ENCODE measurements at regions not wholly inside any gene's neighbourhood (a gene's known extent, or its start where the extent isn't known, plus 50 kb on each side); places are given as distances from the start of the nearest gene placed in this dataset.

DNA sequence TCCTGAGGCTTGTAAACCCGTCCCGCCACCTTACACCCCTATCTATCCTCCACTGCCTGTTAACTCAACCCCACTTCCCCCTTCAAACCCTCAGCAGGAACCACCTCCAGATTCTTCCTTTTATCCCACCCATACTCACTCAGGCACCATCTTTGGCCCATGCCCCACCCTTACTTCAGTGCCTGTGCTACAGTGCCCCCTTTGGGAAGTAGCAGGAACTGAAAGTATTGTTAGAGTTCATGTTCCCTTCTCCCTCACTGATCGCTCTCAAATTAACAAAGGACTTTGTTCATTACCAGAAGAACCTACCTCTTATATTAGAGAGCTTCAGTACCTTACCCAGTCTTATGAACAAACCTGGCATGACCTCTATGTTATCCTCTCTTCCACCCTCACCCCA is 92.2 kb upstream of the MOCS2 start:
- no peaks in the 10 kb centered on the region for H3K36me3 ChIP-seq
- no peaks in the 10 kb centered on the region for H3K9me3 ChIP-seq
- H3K4me3 ChIP-seq (replicated peaks in 1 of 3) = no peak overlapping the region
- no peak for DNase-seq
- no peak overlapping the region for H3K27ac ChIP-seq
- no peak for TF ChIP-seq POLR2A (IDR thresholded peaks at IDR 0.05)
- TF ChIP-seq, protein P1, sequence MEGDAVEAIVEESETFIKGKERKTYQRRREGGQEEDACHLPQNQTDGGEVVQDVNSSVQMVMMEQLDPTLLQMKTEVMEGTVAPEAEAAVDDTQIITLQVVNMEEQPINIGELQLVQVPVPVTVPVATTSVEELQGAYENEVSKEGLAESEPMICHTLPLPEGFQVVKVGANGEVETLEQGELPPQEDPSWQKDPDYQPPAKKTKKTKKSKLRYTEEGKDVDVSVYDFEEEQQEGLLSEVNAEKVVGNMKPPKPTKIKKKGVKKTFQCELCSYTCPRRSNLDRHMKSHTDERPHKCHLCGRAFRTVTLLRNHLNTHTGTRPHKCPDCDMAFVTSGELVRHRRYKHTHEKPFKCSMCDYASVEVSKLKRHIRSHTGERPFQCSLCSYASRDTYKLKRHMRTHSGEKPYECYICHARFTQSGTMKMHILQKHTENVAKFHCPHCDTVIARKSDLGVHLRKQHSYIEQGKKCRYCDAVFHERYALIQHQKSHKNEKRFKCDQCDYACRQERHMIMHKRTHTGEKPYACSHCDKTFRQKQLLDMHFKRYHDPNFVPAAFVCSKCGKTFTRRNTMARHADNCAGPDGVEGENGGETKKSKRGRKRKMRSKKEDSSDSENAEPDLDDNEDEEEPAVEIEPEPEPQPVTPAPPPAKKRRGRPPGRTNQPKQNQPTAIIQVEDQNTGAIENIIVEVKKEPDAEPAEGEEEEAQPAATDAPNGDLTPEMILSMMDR (IDR thresholded peaks at IDR 0.05) = no peak
- intact Hi-C loops (cut with DNase I) = no loop called here
- no peaks in the 10 kb centered on the region for H3K4me1 ChIP-seq
- WGBS, 2 donors = 94 to 98% methylated on average over 3 of the region's 3 CpGs
- H3K27me3 ChIP-seq = no peaks in the 10 kb centered on the region

DNA sequence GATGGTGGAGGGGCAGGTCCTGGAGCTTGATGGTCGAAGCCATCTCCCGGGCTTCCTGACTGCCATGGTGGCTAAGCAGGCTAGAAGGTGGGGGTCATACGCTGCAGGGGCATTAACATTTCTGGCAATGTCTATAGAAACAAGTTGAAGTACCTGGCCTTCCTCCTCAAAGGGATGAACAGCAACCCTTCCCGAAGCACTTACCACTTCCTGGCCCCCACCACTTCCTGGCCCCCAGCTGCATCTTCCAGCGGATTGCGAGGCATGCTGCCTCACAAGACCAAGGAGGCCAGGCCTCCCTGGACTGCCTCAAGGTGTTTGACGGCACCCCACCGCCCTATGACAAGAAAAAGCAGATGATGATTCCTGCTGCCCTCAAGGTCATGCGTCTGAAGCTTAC is 97.0 kb upstream of the MOCS2 start:
- intact Hi-C loops (cut with DNase I) = no loop called here
- no peak for TF ChIP-seq POLR2A (IDR thresholded peaks at IDR 0.05)
- TF ChIP-seq, protein P1 (IDR thresholded peaks at IDR 0.05) = no peak
- 84 to 91% methylated on average over 9 of the region's 9 CpGs for WGBS, 2 donors
- Histone ChIP-seq H3K9me3 (no peaks in the 10 kb centered on the region), H3K27ac (no peak overlapping the region), H3K4me3 (replicated peaks in 1 of 3) (no peak overlapping the region), H3K36me3 (no peaks in the 10 kb centered on the region), H3K4me1 (no peaks in the 10 kb centered on the region), H3K27me3 (no peaks in the 10 kb centered on the region)
- DNase-seq = no peak

DNA sequence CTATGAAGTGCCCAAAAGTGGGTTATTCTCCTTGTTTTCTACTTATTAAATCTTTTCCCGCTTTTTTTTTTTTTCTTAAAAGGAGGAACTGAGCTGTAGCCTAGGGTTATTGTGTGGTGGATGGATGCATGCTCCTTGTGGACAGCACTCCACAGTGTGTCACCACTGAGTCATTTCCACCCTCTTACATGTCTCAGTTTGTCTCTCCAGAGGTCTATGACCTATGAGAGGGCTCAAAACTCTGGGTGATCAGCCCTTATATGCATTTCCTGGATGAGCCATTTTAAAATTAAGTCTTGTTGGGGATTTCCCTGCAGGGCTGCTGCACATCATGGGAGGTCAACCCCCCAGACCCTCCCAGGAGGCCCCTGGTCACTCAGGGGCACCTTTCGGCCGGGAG is 102.2 kb upstream of the MOCS2 start:
- no peak for DNase-seq
- no peak for TF ChIP-seq POLR2A (IDR thresholded peaks at IDR 0.05)
- TF ChIP-seq, protein P1 (IDR thresholded peaks at IDR 0.05) = no peak
- Histone ChIP-seq H3K27ac (no peak overlapping the region), H3K4me1 (no peaks in the 10 kb centered on the region), H3K4me3 (replicated peaks in 1 of 3) (no peak overlapping the region), H3K9me3 (no peaks in the 10 kb centered on the region), H3K27me3 (no peaks in the 10 kb centered on the region), H3K36me3 (no peaks in the 10 kb centered on the region)
- intact Hi-C loops (cut with DNase I) = no loop called here
- 90 to 95% methylated on average over 3 of the region's 3 CpGs for WGBS, 2 donors

DNA sequence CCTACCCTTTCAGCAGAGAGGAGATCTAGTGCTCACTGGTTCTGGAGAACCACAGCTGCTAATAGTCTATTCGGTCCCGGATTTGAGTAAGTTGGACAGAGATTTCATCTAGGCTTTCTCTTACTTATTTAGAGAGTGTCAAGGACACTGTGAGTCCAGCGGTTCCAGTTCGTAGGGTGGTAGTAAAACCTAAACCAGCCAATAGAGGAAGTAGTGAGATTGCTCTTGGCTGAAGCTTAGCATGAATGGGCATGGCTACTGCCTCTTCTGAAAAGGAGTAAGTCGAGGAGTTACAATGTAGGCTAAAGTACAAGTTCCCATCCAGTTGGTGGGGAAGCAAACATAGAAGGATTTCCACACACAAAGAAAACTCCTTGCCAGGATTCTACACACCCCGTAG is 109.6 kb upstream of the MOCS2 start:
- no peaks in the 10 kb centered on the region for H3K27me3 ChIP-seq
- H3K4me3 ChIP-seq (replicated peaks in 1 of 3) = no peak overlapping the region
- no peaks in the 10 kb centered on the region for H3K36me3 ChIP-seq
- DNase-seq = no peak
- TF ChIP-seq, protein P1 (IDR thresholded peaks at IDR 0.05) = no peak
- TF ChIP-seq POLR2A (IDR thresholded peaks at IDR 0.05) = no peak
- no peaks in the 10 kb centered on the region for H3K9me3 ChIP-seq
- 86 to 90% methylated on average over 6 of the region's 6 CpGs for WGBS, 2 donors
- H3K27ac ChIP-seq = no peak overlapping the region
- intact Hi-C loops (cut with DNase I) = no loop called here
- no peaks in the 10 kb centered on the region for H3K4me1 ChIP-seq

DNA sequence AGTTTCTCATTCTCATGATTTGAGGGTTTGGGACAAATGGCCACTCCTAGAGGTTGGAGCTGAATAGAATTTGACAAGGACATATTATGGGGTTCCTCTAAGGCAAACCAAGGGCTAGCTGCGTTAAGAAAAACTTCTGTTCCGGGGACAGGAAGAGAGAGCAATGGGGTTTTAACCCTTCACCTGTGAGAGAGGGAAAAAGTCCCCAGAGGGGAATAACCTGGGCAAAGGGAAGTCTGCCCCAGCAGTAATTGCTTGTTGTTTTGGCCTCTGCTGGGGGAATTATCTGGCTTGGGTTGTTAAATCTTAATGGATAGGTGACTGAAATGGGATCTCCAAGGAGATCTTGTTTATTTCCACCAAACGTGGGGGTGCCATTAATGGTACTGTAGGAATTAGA is 110.1 kb upstream of the MOCS2 start:
- Histone ChIP-seq H3K27ac (no peak overlapping the region), H3K4me3 (replicated peaks in 1 of 3) (no peak overlapping the region), H3K9me3 (no peaks in the 10 kb centered on the region), H3K4me1 (no peaks in the 10 kb centered on the region), H3K36me3 (no peaks in the 10 kb centered on the region), H3K27me3 (no peaks in the 10 kb centered on the region)
- DNase-seq = no peak
- TF ChIP-seq, protein P1 (IDR thresholded peaks at IDR 0.05) = no peak
- TF ChIP-seq POLR2A (IDR thresholded peaks at IDR 0.05) = no peak
- intact Hi-C loops (cut with DNase I) = no loop called here
- WGBS, 2 donors = 76 to 80% methylated on average over 3 of the region's 3 CpGs
